ENCODE measurements at regions not wholly inside any gene's neighbourhood (a gene's known extent, or its start where the extent isn't known, plus 50 kb on each side); places are given as distances from the start of the nearest gene placed in this dataset.

- TF ChIP-seq REST (IDR thresholded peaks at IDR 0.05; ENCODE audit: insufficient read depth in 1 of 2, low read depth in 2 of 2, low read length in 1 of 2) (no peak), CTCF (IDR thresholded peaks at IDR 0.05) (no peak), POLR2AphosphoS5 (IDR thresholded peaks at IDR 0.05; ENCODE audit: low read depth, low read length) (no peak), TCF7L2 (IDR thresholded peaks at IDR 0.05; ENCODE audit: low read depth, low read length) (no peak), SIN3A (IDR thresholded peaks at IDR 0.05; ENCODE audit: borderline replicate concordance, insufficient read depth, low read depth, low read length) (no peak)
- ChIA-PET CTCF (no interaction called here), POLR2A (no interaction called here)
- Histone ChIP-seq H3K36me3 (ENCODE audit: control insufficient read depth, insufficient read depth, low read length) (no peaks in the 10 kb centered on the region), H3K9me3 (ENCODE audit: control insufficient read depth, insufficient read depth, low read depth, low read length) (no peaks in the 10 kb centered on the region), H3K4me1 (ENCODE audit: control insufficient read depth, insufficient read depth, low read length) (no peaks in the 10 kb centered on the region), H3K4me3 (ENCODE audit: low read depth in 2 of 2, low read length in 2 of 2) (no peak overlapping the region), H3K27ac (ENCODE audit: low read length) (no peak overlapping the region), H3K27me3 (ENCODE audit: control insufficient read depth, insufficient read depth, low read length) (no peaks in the 10 kb centered on the region)
- DNase-seq (ENCODE audit: low read depth, low spot score) (no peak), ATAC-seq (no peak)
- intact Hi-C loops (cut with micrococcal nuclease; ENCODE audit: unreplicated experiment) (no loop called here), in situ Hi-C loops (cut with HindIII; ENCODE audit: low pct_unique_long_range_greater_than_20kb, low sequenced_read_pairs) (no loop called here)
- no TSS peak for BruUV-seq (replicated peaks)
Measured at GRCh38 chr21:36247316-36248010, 72.5 kb upstream of the MORC3 start.

GRCh38 chr21:36249576-36250422 lies 70.2 kb upstream of the MORC3 start:
- TF ChIP-seq REST (IDR thresholded peaks at IDR 0.05; ENCODE audit: insufficient read depth in 1 of 2, low read depth in 2 of 2, low read length in 1 of 2) (no peak), SIN3A (IDR thresholded peaks at IDR 0.05; ENCODE audit: borderline replicate concordance, insufficient read depth, low read depth, low read length) (no peak), TCF7L2 (IDR thresholded peaks at IDR 0.05; ENCODE audit: low read depth, low read length) (no peak), POLR2AphosphoS5 (IDR thresholded peaks at IDR 0.05; ENCODE audit: low read depth, low read length) (no peak), CTCF (IDR thresholded peaks at IDR 0.05) (no peak)
- Histone ChIP-seq H3K27ac (ENCODE audit: low read length) (no peak overlapping the region), H3K4me3 (ENCODE audit: low read depth in 2 of 2, low read length in 2 of 2) (no peak overlapping the region), H3K36me3 (ENCODE audit: control insufficient read depth, insufficient read depth, low read length) (no peaks in the 10 kb centered on the region), H3K27me3 (ENCODE audit: control insufficient read depth, insufficient read depth, low read length) (no peaks in the 10 kb centered on the region), H3K9me3 (ENCODE audit: control insufficient read depth, insufficient read depth, low read depth, low read length) (no peaks in the 10 kb centered on the region), H3K4me1 (ENCODE audit: control insufficient read depth, insufficient read depth, low read length) (no peaks in the 10 kb centered on the region)
- BruUV-seq (replicated peaks), result no TSS peak
- DNase-seq (ENCODE audit: low read depth, low spot score), result no peak
- ATAC-seq, result no peak
- intact Hi-C loops (cut with micrococcal nuclease; ENCODE audit: unreplicated experiment) (no loop called here), in situ Hi-C loops (cut with HindIII; ENCODE audit: low pct_unique_long_range_greater_than_20kb, low sequenced_read_pairs) (no loop called here)
- ChIA-PET CTCF (no interaction called here), POLR2A (no interaction called here)
